ENCODE measurements at regions not wholly inside any gene's neighbourhood (a gene's known extent, or its start where the extent isn't known, plus 50 kb on each side); places are given as distances from the start of the nearest gene placed in this dataset.

- no peak overlapping the region for H3K4me2 ChIP-seq (ENCODE audit: low read depth, low read length, poor library complexity, severe bottlenecking)
- H3K27me3 ChIP-seq (ENCODE audit: low read length), result no peaks in the 10 kb centered on the region
- TF ChIP-seq CTCF (IDR thresholded peaks at IDR 0.05; ENCODE audit: insufficient read depth, low read length, poor library complexity, severe bottlenecking) (no peak), EZH2phosphoT487 (conservative IDR thresholded peaks at IDR 0.05; ENCODE audit: low read length) (no peak)
- H3K9me2 ChIP-seq (replicated peaks; ENCODE audit: insufficient read depth, low read length), result no peaks in the 10 kb centered on the region
- H3K9ac ChIP-seq (ENCODE audit: low read length), result no peak overlapping the region
- no peaks in the 10 kb centered on the region for H3F3A ChIP-seq (ENCODE audit: insufficient read depth)
- no peaks in the 10 kb centered on the region for H3K9me3 ChIP-seq (ENCODE audit: insufficient read depth, low read length)
- H4K20me1 ChIP-seq (ENCODE audit: low read depth, low read length), result no peaks in the 10 kb centered on the region
- H3K4me3 ChIP-seq (ENCODE audit: insufficient read depth, low read length, poor library complexity, severe bottlenecking), result no peak overlapping the region
- no peaks in the 10 kb centered on the region for H3K79me2 ChIP-seq (ENCODE audit: insufficient read depth, low read length)
- H3K27ac ChIP-seq (ENCODE audit: low read depth, low read length), result no peak overlapping the region
- H3K36me3 ChIP-seq (ENCODE audit: low read length), result no peaks in the 10 kb centered on the region
- no peak overlapping the region for H2AFZ ChIP-seq (ENCODE audit: low read depth, low read length, severe bottlenecking)
Observed at GRCh38 chr22:48688366-48688765, 1139.3 kb downstream of the BRD1 start.

GRCh38 chr22:48687606-48688005 lies 1140.1 kb downstream of the BRD1 start:
- Histone ChIP-seq H3K36me3 (ENCODE audit: low read length) (no peaks in the 10 kb centered on the region), H3K9me2 (replicated peaks; ENCODE audit: insufficient read depth, low read length) (no peaks in the 10 kb centered on the region), H3K79me2 (ENCODE audit: insufficient read depth, low read length) (no peaks in the 10 kb centered on the region), H3K9ac (ENCODE audit: low read length) (no peak overlapping the region), H2AFZ (ENCODE audit: low read depth, low read length, severe bottlenecking) (no peak overlapping the region), H3K4me3 (ENCODE audit: insufficient read depth, low read length, poor library complexity, severe bottlenecking) (no peak overlapping the region), H4K20me1 (ENCODE audit: low read depth, low read length) (no peaks in the 10 kb centered on the region), H3K27ac (ENCODE audit: low read depth, low read length) (no peak overlapping the region), H3K9me3 (ENCODE audit: insufficient read depth, low read length) (no peaks in the 10 kb centered on the region), H3F3A (ENCODE audit: insufficient read depth) (no peaks in the 10 kb centered on the region), H3K27me3 (ENCODE audit: low read length) (no peaks in the 10 kb centered on the region), H3K4me2 (ENCODE audit: low read depth, low read length, poor library complexity, severe bottlenecking) (no peak overlapping the region)
- TF ChIP-seq CTCF (IDR thresholded peaks at IDR 0.05; ENCODE audit: insufficient read depth, low read length, poor library complexity, severe bottlenecking) (no peak), EZH2phosphoT487 (conservative IDR thresholded peaks at IDR 0.05; ENCODE audit: low read length) (no peak)

- Histone ChIP-seq H3K36me3 (ENCODE audit: low read length) (no peaks in the 10 kb centered on the region), H3K4me2 (ENCODE audit: low read depth, low read length, poor library complexity, severe bottlenecking) (no peak overlapping the region), H2AFZ (ENCODE audit: low read depth, low read length, severe bottlenecking) (no peak overlapping the region), H3K27ac (ENCODE audit: low read depth, low read length) (no peak overlapping the region), H4K20me1 (ENCODE audit: low read depth, low read length) (no peaks in the 10 kb centered on the region), H3K9me3 (ENCODE audit: insufficient read depth, low read length) (no peaks in the 10 kb centered on the region), H3F3A (ENCODE audit: insufficient read depth) (no peaks in the 10 kb centered on the region), H3K9me2 (replicated peaks; ENCODE audit: insufficient read depth, low read length) (no peaks in the 10 kb centered on the region), H3K27me3 (ENCODE audit: low read length) (no peaks in the 10 kb centered on the region), H3K4me3 (ENCODE audit: insufficient read depth, low read length, poor library complexity, severe bottlenecking) (no peak overlapping the region), H3K9ac (ENCODE audit: low read length) (no peak overlapping the region), H3K79me2 (ENCODE audit: insufficient read depth, low read length) (no peaks in the 10 kb centered on the region)
- TF ChIP-seq CTCF (IDR thresholded peaks at IDR 0.05; ENCODE audit: insufficient read depth, low read length, poor library complexity, severe bottlenecking) (no peak), EZH2phosphoT487 (conservative IDR thresholded peaks at IDR 0.05; ENCODE audit: low read length) (no peak)
Observed at GRCh38 chr22:48686694-48687302, 1140.9 kb downstream of the BRD1 start.
